GM10248 (cell line): ENCODE measurements at regions not wholly inside any gene's neighbourhood (a gene's known extent, or its start where the extent isn't known, plus 50 kb on each side); places are given as distances from the start of the nearest gene placed in this dataset.

Experiments
- CTCF ChIA-PET: fragments of 300-600 bp; sonication (Branson Sonifier 250); formaldehyde crosslinking; extraction: SDS; loops from one replicate; lab custom pipeline; 2021; ENCODE audit warnings: antibody characterized with exemption; lab: Yijun Ruan, JAX
- POLR2A ChIA-PET: fragments of 350-650 bp; sonication (Branson Sonifier 250); formaldehyde crosslinking; extraction: SDS; loops from one replicate; lab custom pipeline; 2020; ENCODE audit warnings: antibody characterized with exemption; lab: Yijun Ruan, JAX
- DNase-seq: peaks from one replicate; pipeline ENCODE4 v3.0.0; 2012; ENCODE audit errors: extremely low spot score
- TF ChIP-seq, protein P1 (sequence below): IDR thresholded peaks from 2 replicates; pipeline ENCODE4 v1.5.1; 2012; ENCODE audit warnings: mild to moderate bottlenecking, low read depth; ENCODE audit errors: extremely low read depth, missing control alignments, control extremely low read depth

DNA sequence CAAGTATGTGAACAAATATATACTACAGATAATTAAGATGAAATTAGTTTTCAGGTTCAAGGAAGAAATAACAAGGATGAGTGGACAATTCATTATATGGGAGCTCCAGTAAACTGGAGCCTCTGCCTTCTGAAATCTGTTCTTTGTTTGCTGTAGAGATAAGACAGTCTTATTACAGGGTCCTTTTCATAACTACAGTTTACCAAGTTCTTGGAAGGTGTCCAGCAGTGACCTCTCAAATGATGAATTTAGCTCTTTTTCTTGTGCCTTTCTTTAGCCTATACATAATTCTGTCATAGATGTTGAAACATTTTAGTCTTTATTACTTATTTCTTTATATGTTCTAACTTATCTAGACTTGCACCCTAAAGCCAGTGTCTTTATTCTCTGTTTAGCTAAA is 89.7 kb upstream of the GBE1 start:
- TF ChIP-seq, protein P1, sequence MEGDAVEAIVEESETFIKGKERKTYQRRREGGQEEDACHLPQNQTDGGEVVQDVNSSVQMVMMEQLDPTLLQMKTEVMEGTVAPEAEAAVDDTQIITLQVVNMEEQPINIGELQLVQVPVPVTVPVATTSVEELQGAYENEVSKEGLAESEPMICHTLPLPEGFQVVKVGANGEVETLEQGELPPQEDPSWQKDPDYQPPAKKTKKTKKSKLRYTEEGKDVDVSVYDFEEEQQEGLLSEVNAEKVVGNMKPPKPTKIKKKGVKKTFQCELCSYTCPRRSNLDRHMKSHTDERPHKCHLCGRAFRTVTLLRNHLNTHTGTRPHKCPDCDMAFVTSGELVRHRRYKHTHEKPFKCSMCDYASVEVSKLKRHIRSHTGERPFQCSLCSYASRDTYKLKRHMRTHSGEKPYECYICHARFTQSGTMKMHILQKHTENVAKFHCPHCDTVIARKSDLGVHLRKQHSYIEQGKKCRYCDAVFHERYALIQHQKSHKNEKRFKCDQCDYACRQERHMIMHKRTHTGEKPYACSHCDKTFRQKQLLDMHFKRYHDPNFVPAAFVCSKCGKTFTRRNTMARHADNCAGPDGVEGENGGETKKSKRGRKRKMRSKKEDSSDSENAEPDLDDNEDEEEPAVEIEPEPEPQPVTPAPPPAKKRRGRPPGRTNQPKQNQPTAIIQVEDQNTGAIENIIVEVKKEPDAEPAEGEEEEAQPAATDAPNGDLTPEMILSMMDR, result no peak
- POLR2A ChIA-PET, result no interaction called here
- CTCF ChIA-PET, result interaction anchor here (1.1 kb wide), 1 partner anchor 24 kb away, joined by 4 read pairs; no protein-coding TSS in a partner anchor
- DNase-seq, result no peak

DNA sequence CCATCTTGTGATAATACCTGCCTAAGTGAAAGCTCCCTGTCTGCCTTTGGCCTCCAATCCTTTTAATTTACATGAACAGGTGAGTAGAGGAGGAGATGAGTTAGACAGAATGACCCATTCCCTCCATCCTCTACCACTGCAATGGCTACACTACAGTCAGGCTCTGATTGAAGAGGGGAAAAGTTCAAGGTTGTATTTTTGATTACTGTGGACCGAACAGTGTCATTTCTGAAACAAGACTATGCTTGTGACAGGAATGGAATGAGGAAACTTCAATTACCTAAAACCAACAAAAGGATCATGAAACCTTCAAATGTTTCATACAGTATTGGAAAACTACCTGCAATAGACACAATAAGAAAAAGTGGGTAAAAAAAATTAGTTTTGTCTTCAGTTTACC is 85.5 kb upstream of the GBE1 start:
- no peak for DNase-seq
- CTCF ChIA-PET, result interaction anchor here (1.1 to 1.4 kb wide), 2 partner anchors 42 to 62 kb away, joined by 4 to 6 read pairs; no protein-coding TSS in a partner anchor
- TF ChIP-seq, protein P1, result no peak
- POLR2A ChIA-PET, result no interaction called here

DNA sequence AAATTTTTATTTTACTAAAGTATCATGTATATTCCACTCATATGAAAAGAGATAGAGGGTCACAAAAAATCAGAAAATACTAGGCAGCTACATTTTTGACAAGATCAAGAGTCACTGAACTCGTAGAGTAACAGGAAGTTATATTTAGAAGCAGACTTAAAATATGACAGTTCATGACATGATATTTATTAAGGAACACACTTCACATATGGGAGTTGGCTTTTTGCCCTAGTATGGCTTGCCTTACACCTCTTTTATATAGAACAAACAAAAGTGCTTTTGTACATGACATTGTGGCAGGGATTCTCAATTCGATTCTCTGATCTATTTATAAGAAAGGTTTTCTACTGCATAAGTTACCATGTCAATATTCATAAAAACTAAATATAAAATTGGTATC is 80.1 kb upstream of the GBE1 start:
- no peak for DNase-seq
- TF ChIP-seq, protein P1, result no peak
- POLR2A ChIA-PET, result no interaction called here
- CTCF ChIA-PET, result interaction anchor here (1.0 to 1.2 kb wide), 2 partner anchors 32 to 68 kb away, joined by 3 read pairs; no protein-coding TSS in a partner anchor

DNA sequence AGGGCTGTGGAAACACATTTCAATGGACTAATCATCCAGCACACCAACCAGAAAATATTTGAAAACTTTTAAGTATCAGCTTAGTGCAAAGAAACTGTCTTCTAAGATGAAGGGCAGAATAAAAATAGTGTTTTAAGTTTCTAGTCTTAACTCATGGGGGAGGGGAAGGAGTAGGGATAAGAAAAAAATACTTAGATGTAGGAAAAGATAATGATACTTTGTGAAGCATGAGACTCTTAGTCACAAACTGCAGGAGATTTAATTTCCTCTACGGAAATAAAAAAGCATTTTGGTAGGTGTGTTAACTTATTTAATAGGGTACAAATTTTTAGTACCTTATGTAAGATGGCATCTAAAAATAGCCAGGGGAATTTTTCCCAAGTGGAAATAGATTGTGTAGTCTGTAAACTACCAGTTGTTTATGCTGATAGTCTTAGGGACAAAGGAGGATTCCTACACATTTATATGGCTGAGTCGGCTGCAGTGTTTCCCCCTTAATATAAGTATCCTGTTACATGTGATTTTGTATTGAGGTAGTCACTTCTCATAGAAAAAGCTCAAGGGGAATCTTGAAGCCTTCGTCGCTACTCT is 78.2 kb upstream of the GBE1 start:
- no peak for DNase-seq
- TF ChIP-seq, protein P1, result no peak
- ChIA-PET CTCF (no interaction called here), POLR2A (no interaction called here)

DNA sequence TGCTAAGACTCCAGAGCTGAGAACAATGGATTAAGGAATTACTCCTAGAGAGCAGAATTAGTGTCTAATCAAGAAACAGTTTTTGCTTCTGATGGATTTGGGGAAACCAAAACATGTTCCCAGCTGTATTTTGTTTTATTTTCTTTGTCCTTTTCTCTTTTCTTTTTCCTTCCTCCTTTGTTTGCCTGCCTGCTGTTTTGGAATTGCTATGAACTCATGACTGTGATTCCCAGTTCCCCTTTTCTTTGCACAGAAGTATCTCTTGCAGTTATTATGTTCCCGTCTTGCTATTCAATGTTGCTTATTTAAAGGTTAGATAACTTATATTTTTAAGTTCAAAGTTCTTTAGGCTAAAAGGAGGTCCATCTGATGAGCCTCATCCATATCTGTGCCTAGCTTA is 77.0 kb upstream of the GBE1 start:
- ChIA-PET POLR2A (no interaction called here), CTCF (no interaction called here)
- no peak for DNase-seq
- TF ChIP-seq, protein P1, result no peak

DNA sequence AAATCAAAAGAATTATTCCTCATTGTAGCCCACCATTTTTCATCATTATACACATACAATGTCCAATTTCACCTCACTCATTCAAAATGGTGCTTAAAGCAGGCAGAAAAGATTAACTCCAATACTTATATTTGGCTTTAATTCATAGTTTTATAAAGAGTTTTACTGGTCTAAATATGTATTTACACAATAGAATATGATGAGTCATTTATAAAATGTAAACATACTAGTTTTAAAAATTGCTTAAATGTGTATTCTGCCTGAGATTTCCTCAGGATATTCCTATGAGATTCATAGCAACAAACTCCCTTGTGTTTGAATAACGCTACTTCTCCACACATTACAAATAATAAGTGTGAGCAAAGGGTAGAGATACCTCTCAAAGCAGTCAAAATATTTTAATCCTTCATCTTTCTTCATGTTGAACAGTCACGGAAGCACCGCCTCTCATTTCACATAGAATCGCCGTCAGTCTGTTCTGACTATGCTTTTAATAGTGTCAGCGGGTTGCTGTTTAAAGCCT is 75.7 kb upstream of the GBE1 start:
- ChIA-PET POLR2A (no interaction called here), CTCF (interaction anchor here (1.0 to 1.1 kb wide), 2 partner anchors 11 to 21 kb away, joined by 3 read pairs; no protein-coding TSS in a partner anchor)
- DNase-seq, result no peak
- TF ChIP-seq, protein P1, result no peak
